Astrocyte of the hippocampus (primary cell): ENCODE measurements at regions not wholly inside any gene's neighbourhood (a gene's known extent, or its start where the extent isn't known, plus 50 kb on each side); places are given as distances from the start of the nearest gene placed in this dataset.
A peak's percentile ranks its signal among the peaks of the same experiment; 100 is the strongest.

Experiments used
- DNase-seq: peaks from one replicate; pipeline ENCODE4 v3.0.0; 2011; ENCODE audit warnings: low read depth, low spot score

GRCh38 chr15:77557564-77557963, 75.1 kb downstream of the LINGO1 start:
- no peak for DNase-seq

- no peak for DNase-seq
Observed at GRCh38 chr15:77557144-77557543, 75.6 kb downstream of the LINGO1 start.

- DNase-seq, result no peak
Observed at GRCh38 chr15:77556622-77557021, 76.1 kb downstream of the LINGO1 start.

- DNase-seq, result no peak
Observed at GRCh38 chr15:77555232-77555631, 77.5 kb downstream of the LINGO1 start.

GRCh38 chr15:77554306-77555080, 78.2 kb downstream of the LINGO1 start:
- no peak for DNase-seq

- DNase-seq, result no peak
Observed at GRCh38 chr15:77553695-77554094, 79.0 kb downstream of the LINGO1 start.

- DNase-seq, result no peak
Observed at GRCh38 chr15:77553257-77553656, 79.5 kb downstream of the LINGO1 start.

GRCh38 chr15:77552066-77552465, 80.6 kb downstream of the LINGO1 start:
- DNase-seq, result no peak

GRCh38 chr15:77550301-77551251, 82.1 kb downstream of the LINGO1 start:
- peak; percentile 66 for DNase-seq

- DNase-seq, result no peak
Observed at GRCh38 chr15:77549576-77550288, 83.0 kb downstream of the LINGO1 start.

- no peak for DNase-seq
Observed at GRCh38 chr15:77548589-77549557, 83.8 kb downstream of the LINGO1 start.

- DNase-seq, result no peak
Observed at GRCh38 chr15:77547801-77548588, 84.7 kb downstream of the LINGO1 start.

GRCh38 chr15:77546870-77547269, 85.8 kb downstream of the LINGO1 start:
- DNase-seq, result no peak

- peak; percentile 88 for DNase-seq
Observed at GRCh38 chr15:77546050-77546501, 86.6 kb downstream of the LINGO1 start.

- no peak for DNase-seq
Observed at GRCh38 chr15:77545058-77545457, 87.7 kb downstream of the LINGO1 start.

- DNase-seq, result no peak
Observed at GRCh38 chr15:77544162-77544561, 88.5 kb downstream of the LINGO1 start.

GRCh38 chr15:77543159-77543882, 89.4 kb downstream of the LINGO1 start:
- DNase-seq, result peak; percentile 95

- peak; percentile 33 for DNase-seq
Observed at GRCh38 chr15:77542491-77543001, 90.2 kb downstream of the LINGO1 start.
